ENCODE measurements at regions not wholly inside any gene's neighbourhood (a gene's known extent, or its start where the extent isn't known, plus 50 kb on each side); places are given as distances from the start of the nearest gene placed in this dataset.

GRCh38 chr13:109622006-109622405, 164.4 kb downstream of the IRS2 start:
- Histone ChIP-seq H2AFZ (ENCODE audit: low read depth) (no peak overlapping the region), H3K36me3 (ENCODE audit: insufficient read depth) (no peaks in the 10 kb centered on the region), H3K27ac (no peak overlapping the region), H3K79me2 (ENCODE audit: insufficient read depth, low read depth) (no peaks in the 10 kb centered on the region), H3K4me2 (no peak overlapping the region), H4K20me1 (ENCODE audit: insufficient read depth) (no peaks in the 10 kb centered on the region), H3K4me1 (ENCODE audit: low read depth, poor library complexity, severe bottlenecking) (no peaks in the 10 kb centered on the region), H3K9ac (no peak overlapping the region), H3K4me3 (IDR thresholded peaks at IDR 0.05; ENCODE audit: insufficient read depth, low read depth, low read length) (no peak overlapping the region), H3K27me3 (ENCODE audit: insufficient read depth, low read depth) (no peaks in the 10 kb centered on the region)
- TF ChIP-seq, protein P1, sequence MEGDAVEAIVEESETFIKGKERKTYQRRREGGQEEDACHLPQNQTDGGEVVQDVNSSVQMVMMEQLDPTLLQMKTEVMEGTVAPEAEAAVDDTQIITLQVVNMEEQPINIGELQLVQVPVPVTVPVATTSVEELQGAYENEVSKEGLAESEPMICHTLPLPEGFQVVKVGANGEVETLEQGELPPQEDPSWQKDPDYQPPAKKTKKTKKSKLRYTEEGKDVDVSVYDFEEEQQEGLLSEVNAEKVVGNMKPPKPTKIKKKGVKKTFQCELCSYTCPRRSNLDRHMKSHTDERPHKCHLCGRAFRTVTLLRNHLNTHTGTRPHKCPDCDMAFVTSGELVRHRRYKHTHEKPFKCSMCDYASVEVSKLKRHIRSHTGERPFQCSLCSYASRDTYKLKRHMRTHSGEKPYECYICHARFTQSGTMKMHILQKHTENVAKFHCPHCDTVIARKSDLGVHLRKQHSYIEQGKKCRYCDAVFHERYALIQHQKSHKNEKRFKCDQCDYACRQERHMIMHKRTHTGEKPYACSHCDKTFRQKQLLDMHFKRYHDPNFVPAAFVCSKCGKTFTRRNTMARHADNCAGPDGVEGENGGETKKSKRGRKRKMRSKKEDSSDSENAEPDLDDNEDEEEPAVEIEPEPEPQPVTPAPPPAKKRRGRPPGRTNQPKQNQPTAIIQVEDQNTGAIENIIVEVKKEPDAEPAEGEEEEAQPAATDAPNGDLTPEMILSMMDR (conservative IDR thresholded peaks at IDR 0.05; ENCODE audit: low read depth, low read length) = no peak

DNA sequence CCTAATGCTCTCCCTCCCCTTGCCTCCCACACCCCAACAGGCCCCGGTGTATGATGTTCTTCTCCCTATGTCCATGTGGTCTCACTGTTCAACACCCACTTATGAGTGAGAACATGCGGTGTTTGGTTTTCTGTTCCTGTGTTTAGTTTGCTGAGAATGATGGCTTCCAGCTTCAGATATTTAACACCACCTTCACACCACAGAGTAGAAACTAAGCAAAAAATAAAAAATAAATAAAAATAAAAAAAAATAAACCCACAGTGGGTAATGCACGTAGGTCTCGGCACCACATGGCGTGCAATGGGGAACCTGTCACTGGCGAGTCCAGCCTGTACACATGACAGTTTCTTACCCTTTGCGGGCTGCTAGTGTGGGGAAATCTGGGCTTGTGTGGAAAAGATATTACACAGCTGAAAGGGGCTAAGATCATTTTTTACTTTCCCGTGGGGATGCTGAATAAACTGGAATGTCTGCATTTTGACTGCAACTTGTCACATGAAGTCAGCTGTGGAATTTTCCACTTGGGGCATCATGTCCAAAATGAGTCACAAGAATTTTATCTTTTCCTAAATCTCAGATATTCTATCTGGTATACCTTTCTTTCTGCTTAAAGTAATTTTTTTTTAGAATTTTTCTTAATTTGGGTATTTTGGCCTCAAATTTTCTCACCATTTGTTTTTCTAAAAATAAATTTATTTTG, 170.5 kb downstream of the IRS2 start:
- H3K4me3 ChIP-seq (IDR thresholded peaks at IDR 0.05; ENCODE audit: insufficient read depth, low read depth, low read length) = no peak overlapping the region
- no peaks in the 10 kb centered on the region for H4K20me1 ChIP-seq (ENCODE audit: insufficient read depth)
- TF ChIP-seq, protein P1 (conservative IDR thresholded peaks at IDR 0.05; ENCODE audit: low read depth, low read length) = no peak
- H3K79me2 ChIP-seq (ENCODE audit: insufficient read depth, low read depth) = no peaks in the 10 kb centered on the region
- no peak overlapping the region for H3K27ac ChIP-seq
- no peaks in the 10 kb centered on the region for H3K4me1 ChIP-seq (ENCODE audit: low read depth, poor library complexity, severe bottlenecking)
- H3K27me3 ChIP-seq (ENCODE audit: insufficient read depth, low read depth) = no peaks in the 10 kb centered on the region
- H3K9ac ChIP-seq = no peak overlapping the region
- H3K4me2 ChIP-seq = no peak overlapping the region
- H3K36me3 ChIP-seq (ENCODE audit: insufficient read depth) = no peaks in the 10 kb centered on the region
- H2AFZ ChIP-seq (ENCODE audit: low read depth) = no peak overlapping the region

DNA sequence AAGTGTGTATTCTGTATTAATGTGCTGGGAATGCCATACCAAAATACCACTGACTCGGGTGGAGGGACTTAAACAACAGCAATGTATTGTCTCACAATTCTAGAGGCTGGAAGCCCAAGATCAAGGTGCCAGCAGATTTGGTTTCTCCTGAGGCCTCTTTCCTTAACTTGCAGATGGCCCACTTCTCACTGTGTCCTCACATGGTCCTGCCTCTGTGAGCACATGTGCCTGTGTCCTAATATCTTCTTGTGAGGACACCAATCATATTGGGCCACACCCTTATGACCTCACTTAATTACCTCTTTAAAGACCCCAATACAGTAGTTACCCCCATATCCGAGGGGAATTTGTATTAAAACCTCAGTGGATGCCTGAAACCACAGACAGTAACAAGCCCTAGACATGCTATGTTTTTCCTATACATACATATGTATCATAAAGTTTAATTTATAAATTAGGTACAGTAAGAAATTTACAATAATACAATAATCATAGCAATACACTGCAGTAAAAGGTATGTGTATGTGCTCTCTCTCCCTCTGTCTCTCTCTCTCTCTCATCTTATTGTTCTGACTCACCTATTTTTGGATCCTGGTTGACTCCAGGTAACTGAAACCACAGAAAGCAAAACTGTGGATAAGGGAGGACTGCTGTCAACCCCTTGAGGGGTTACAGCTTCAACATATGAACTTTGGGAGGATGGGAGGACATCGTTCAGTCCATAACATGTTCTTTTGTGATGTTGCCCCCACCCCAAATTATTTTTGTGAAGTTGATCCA, 174.3 kb downstream of the IRS2 start:
- Histone ChIP-seq H4K20me1 (ENCODE audit: insufficient read depth) (no peaks in the 10 kb centered on the region), H3K9ac (no peak overlapping the region), H3K4me1 (ENCODE audit: low read depth, poor library complexity, severe bottlenecking) (no peaks in the 10 kb centered on the region), H3K4me3 (IDR thresholded peaks at IDR 0.05; ENCODE audit: insufficient read depth, low read depth, low read length) (no peak overlapping the region), H2AFZ (ENCODE audit: low read depth) (no peak overlapping the region), H3K4me2 (no peak overlapping the region), H3K27me3 (ENCODE audit: insufficient read depth, low read depth) (no peaks in the 10 kb centered on the region), H3K36me3 (ENCODE audit: insufficient read depth) (no peaks in the 10 kb centered on the region), H3K27ac (no peak overlapping the region), H3K79me2 (ENCODE audit: insufficient read depth, low read depth) (no peaks in the 10 kb centered on the region)
- TF ChIP-seq, protein P1 (conservative IDR thresholded peaks at IDR 0.05; ENCODE audit: low read depth, low read length) = no peak

DNA sequence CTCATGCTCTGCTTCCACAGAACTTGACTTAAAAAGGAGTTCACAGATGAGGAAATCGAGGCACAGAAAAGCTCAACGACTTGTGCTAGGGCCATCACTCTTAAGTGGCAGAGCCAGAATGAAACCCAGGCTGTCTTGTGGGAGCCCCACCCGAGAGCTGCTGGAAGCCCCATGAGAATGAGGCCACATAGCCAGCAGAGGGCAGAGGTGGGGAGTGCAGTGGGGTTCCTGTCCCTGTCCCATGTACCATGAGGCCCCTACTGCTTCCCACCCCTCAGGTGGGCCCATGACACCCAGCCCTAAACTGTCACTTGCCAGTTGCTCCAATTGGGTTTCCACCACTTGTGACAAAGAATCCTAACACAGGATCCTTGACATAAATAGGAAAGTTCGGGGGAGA, 175.9 kb downstream of the IRS2 start:
- no peak overlapping the region for H3K9ac ChIP-seq
- H4K20me1 ChIP-seq (ENCODE audit: insufficient read depth) = no peaks in the 10 kb centered on the region
- H3K4me2 ChIP-seq = no peak overlapping the region
- no peak overlapping the region for H3K4me3 ChIP-seq (IDR thresholded peaks at IDR 0.05; ENCODE audit: insufficient read depth, low read depth, low read length)
- TF ChIP-seq, protein P1 (conservative IDR thresholded peaks at IDR 0.05; ENCODE audit: low read depth, low read length) = no peak
- no peak overlapping the region for H2AFZ ChIP-seq (ENCODE audit: low read depth)
- no peaks in the 10 kb centered on the region for H3K27me3 ChIP-seq (ENCODE audit: insufficient read depth, low read depth)
- no peak overlapping the region for H3K27ac ChIP-seq
- no peaks in the 10 kb centered on the region for H3K79me2 ChIP-seq (ENCODE audit: insufficient read depth, low read depth)
- H3K36me3 ChIP-seq (ENCODE audit: insufficient read depth) = no peaks in the 10 kb centered on the region
- no peaks in the 10 kb centered on the region for H3K4me1 ChIP-seq (ENCODE audit: low read depth, poor library complexity, severe bottlenecking)
